Activated CD8-positive, alpha-beta memory T cell treated with anti-CD3 and anti-CD28 coated beads, Interleukin-2, amount 50 U/mL, for 48 hours (primary cell): ENCODE measurements at regions not wholly inside any gene's neighbourhood (a gene's known extent, or its start where the extent isn't known, plus 50 kb on each side); places are given as distances from the start of the nearest gene placed in this dataset.
"Not testable (repeated sequence)": the region's sequence is repeated elsewhere in the genome, so short reads cannot be mapped to it uniquely, and the experiment has no call there.

Experiments
- DNase-seq: peaks from one replicate; pipeline ENCODE4 v3.0.0-alpha.2; 2020

DNA sequence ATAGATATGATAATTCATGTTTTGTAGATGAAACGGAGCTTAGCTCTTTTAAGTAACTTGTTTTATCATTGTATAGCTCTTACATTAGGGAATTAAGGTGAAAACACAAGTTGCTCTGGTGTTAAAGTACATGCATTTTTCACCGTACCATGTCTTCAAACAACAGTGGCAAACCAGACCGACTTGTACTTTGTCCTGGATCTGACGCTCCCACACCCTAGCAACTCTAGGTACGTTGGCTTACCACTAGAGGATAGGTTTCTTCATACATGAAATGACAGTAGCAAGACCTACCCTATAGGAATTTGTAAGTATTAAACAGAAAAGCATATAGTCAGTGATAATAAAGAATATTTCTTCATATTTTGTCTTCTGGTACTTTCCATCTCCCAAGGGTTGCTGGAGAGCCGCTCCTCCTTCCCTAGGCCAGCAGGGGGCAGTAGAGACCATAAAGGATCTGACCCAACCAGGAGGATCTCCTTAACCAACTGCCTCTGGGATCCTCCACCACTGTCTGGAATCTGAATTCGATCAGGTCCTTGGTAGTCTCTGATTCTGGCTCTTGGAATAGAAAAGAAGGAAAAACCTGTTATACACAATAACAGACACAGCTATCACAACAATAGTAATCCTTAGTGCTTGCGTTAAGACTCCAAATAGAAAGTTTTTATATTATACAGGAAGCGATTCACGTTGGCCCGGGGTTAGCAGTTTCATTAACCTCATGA, 136.7 kb downstream of the CAVIN4 start:
- peak; percentile 82 for DNase-seq

DNA sequence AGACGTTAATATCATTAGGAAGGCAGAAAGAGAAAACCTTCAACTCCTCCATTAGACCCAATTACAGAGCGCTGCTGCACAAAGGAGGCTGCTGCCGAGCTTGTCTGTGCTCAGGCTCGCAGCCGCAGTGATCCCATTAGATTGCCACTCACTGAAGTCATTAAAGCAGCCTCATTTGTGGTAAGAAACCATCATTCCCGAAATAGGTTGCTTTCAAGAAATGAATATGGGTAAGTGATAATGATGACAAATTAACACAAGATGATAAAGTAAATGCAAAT, 137.2 kb downstream of the CAVIN4 start:
- DNase-seq = no peak

DNA sequence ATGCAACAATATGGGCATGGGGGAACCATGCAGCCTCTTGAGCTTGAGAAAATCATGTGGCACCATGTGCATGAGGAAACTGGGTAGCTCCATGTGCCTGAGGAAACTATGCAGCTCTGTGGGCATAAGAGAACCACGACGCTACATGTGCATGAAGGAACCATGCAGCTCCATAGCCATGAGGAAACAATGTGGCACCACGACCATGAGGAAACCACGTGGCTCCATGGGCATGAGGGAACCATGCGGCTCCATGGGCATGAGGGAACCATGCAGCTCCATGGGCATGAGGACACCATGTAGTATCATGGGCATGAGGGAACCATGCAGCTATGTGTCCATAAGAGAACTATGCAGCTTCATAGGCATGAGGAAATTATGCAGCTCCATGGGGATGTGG, 140.8 kb downstream of the CAVIN4 start:
- no peak for DNase-seq

DNA sequence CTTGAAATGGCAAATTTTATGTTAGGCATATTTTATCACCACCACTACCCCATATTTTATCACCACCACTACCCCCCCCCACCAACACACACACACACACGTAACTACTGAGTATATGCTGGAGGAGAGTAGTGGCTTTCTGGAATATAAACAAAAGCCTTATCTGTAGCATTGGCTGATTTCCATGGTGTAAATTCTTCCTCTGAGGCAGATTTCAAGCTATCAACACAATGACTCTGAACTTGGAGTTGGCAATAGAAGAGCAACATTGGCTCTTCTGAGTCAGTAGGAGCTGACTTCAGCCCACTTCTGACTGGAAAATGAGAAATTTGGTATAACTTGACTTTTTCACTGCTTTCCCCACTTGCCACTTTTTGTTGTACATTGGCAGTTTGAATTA, 143.0 kb downstream of the CAVIN4 start:
- DNase-seq = no peak

DNA sequence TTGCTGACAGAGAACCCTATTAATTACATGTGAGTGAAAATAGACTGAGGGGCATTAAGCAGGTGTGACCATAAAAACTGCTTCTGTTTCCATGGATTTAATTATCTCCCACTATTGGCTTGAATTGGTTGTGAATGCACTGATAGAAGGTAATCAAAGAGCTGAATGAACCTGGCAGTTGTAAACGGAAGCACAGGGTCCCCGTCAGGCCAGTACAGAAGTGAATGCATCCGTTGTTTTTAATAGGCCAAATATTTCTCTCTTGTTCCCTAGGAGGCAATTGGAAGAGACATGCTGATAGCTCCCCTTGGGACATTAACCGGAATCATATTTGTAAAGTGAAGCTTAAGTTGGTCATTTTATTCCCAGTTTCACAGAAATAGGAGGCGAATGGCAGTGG, 147.0 kb downstream of the CAVIN4 start:
- DNase-seq = no peak

DNA sequence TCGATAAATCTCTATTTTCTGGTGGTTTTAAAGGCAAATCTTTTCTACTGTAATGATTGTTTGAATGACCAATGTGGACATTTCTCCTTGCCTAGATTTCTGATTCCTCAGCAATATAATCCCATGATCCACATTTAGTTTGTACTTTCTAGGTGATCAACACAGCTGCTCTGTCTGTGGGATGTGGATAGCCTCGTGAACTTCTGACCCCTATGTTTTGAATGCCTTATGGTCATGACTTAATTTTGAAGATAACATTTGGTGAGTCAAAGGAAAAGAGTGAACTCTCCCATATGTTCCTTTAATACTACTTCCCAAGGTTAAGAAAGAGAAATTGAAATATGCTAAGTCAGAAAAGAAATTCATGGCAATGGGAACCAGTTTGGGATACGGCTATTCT, 147.5 kb downstream of the CAVIN4 start:
- no peak for DNase-seq

DNA sequence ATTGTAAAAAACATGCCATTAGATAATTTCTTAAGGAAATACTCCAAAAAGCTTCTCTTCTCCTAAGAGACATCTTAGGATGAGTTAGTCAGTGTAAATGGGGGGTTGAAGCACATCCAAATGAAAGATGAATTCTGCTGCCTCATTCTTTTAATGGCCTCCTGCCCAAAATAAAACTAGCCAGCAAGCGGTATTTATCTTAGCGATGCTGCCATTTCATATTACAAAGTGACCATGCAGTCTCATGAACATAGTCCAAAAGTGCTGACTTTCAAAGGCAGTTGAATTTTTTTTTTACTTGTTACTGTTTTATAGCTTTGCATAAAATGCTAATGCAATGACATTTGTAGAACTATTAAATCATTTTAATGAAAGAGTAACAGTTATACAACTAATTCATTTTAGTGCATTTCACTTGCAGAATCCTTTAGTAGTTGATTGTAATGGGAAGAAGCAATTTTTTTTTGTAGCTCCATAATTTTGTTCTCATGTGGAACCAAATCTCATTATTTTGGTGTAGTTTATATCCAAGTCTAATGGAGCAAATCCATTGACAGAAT, 151.5 kb downstream of the CAVIN4 start:
- DNase-seq = no peak

DNA sequence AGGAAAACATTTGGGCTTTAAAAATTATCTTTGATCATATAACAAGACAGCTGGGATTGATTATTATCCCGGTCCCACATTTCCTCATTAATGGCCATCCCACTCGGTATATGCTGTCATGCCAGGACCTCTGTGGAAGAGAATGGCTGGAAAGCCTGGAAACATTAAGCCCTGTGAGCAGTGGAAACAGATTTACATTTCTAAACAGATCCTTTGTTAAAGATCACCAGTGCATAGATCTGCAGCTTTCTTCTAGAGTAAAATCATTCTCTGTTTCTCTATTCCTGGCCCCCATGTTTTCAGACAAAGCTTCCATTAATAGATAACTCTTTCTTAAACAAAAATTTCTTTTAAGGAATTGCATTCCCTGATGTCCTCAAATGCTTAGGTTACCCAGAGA, 152.2 kb downstream of the CAVIN4 start:
- no peak for DNase-seq

DNA sequence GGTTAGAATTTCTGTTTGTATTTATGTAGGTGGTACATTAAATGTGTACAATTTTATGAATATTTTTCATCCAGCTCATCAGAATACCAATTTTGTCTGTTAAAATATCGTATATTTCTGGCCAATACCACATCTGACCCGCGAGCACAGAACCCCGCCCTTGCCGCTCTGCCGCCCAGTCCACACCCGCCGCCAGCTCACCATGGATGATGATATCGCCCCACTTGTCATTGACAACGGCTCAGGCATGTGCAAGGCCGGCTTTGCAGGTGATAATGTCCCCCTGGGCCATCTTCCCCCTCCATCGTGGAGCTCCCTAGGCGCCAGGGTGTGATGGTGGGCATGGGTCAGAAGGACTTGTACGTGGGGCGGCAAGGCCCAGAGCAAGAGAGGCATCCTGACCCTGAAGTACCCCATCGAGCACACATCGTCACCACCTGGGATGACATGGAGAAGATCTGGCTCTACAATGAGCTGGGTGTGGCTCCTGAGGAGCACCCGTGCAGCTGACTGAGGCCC, 153.2 kb downstream of the CAVIN4 start:
- no peak for DNase-seq

DNA sequence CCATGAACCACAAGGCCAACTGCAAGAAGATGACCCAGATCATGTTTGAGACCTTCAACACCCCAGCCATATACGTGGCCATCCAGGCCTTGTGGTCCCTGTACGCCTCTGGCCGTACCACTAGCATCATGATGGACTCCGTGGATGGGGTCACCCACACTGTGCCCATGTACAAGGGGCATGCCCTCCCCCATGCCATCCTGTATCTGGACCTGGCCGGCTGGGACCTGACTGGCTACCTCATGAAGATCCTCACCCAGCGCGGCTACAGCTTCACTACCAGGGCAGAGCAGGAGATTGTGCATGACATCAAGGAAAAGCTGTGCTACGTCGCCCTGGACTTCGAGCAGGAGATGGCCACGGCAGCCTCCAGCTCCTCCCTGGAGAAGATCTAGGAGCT, 153.7 kb downstream of the CAVIN4 start:
- no peak for DNase-seq

DNA sequence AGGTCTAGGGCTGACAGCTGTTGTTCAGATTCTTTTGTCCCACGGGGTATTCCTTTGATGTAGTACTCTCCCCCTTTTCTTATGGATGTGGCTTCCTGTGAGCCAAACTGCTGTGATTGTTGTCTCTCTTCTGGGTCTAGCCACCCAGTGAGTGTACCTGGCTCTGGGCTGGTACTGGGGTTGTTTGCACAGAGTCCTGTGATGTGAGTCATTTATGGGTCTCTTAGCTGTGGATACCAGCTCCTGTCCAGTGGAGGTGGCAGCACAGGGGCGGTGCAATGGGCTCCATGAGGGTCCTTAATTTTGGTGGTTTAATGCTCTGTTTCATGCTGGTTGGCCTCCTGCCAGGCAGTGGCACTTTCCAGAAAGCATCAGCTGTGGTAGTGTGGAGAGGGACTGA, 161.3 kb downstream of the CAVIN4 start:
- DNase-seq = no peak

DNA sequence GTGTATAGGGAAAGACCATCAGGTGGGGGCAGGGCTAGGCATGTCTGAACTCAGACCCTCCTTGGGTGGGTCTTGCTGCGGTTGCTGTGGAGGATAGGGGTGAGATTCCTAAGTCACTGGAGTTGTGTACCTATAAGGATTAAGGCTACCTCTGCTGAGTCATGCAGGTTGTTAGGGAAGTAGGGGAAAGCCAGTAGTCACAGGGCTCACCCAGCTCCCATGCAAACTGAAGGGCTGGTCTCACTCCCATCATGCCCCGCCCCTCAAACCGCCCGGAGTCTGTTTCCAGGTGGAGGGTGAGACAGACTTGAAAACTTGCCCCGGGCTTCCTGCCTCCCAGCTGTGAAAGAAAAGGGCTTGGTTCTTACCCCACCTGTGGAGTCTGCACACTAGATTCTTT, 161.8 kb downstream of the CAVIN4 start:
- DNase-seq = no peak

DNA sequence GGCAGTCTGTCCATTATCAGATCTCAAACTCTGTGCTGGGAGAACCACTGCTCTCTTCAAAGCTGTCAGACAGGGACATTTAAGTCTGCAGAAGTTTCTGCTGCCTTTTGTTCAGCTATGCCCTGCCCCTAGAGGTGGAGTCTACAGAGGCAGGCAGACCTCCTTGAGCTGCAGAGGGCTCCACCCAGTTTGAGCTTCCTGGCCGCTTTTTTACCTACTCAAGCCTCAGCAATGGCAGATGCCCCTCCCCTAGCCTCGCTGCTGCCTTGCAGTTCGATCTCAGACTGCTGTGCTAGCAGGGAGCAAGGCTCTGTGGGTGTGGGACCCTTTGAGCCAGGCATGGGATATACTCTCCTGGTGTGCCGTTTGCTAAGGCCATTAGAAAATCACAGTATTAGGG, 171.1 kb downstream of the CAVIN4 start:
- DNase-seq = not testable (repeated sequence)

DNA sequence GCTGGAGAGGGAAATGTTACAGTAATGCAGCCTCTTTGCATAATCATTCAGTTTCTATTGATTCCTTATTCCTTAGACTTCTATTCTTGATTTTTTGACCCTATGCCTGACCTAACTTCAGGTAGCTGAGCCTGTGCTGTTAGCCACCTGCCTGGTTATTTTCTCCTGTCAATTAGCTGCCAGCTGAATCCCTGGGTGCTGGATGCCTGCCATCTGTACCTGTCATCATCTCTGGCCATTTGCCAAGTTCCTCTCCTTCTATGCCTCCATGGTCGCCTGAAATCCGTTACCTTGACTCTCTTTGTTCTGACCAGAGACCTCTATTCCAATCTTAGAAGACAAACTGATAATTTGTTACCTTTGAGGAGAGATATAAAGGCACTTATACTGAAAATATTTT, 178.3 kb downstream of the CAVIN4 start:
- no peak for DNase-seq

DNA sequence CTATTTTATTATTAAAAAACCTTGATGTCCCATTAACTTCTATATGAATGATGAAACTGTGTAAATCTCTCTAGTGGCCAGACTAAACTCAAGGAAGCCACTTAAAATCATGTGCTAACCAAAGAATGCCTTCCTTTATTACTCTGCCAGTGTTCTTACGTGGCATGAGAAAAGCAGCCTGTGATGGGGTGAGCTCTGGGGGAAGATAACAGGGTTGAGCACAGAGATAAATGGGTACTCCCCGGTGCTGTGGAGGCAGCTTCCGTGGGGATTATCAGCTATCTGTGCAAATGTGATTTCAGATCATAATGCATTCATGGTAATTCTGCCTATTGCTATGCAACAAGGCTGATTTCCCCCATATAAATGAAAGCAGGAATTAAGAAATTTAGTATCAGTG, 181.3 kb downstream of the CAVIN4 start:
- no peak for DNase-seq

DNA sequence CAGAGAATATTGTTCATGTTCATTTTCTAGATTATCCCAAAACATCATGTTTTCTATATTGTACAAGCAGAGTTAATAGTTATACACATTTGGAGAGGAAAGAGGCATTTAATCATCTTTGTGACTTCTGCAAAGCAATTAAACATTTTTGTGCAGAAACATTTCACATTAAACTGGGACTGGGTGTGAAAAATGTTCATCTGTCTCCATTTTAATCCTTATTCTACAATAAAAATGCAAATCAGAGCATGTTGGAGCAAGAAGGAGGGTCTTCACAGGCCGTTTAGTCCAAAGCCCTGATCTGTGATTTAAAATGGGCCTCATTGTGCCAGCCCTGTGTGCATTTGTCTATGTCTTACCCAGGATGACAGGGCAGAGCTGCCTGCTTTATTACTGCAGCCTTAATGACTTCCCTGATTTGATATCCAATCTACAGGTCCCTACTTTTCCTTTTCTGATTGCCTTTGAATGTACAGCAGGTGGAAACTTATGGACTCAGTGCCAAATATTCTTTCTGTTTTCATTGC, 183.5 kb downstream of the CAVIN4 start:
- no peak for DNase-seq

DNA sequence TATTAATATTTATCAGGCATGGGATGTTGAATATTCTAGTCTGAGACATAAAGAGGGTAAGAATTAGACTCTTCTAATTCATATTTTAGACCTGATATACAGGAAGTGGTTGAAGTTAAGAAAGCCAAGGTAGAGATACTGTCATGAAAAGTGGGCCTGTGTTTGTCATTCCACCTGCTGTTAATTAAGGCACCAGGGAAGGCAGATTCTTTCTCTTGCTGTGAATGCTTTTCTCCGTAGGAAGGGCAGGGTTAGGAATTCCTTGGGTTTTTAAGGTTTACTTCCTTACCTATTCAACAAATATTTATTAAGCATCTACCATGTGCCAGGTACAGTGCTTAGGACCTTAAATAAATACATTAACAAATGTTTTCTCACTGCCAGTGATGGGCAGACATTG, 196.4 kb downstream of the CAVIN4 start:
- DNase-seq = no peak

DNA sequence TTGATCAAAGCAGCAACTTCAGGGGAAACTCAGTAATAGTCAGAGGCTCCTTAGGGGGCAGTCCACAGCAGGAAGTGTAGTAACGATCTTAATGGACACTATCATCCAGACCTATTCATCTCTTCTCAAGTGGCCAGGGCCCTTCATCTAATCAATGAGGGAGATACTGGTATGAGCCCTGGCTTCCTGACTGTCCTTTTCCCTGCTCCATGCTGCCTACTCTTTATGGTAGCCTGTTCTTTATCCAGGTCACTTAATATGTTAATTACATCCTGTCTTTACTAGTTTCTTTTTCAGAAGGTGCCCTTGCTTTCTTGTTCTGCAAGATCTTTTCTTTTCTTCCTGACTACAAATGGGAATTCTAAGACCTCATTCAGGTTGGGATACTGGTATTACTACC, 197.1 kb downstream of the CAVIN4 start:
- DNase-seq = no peak

DNA sequence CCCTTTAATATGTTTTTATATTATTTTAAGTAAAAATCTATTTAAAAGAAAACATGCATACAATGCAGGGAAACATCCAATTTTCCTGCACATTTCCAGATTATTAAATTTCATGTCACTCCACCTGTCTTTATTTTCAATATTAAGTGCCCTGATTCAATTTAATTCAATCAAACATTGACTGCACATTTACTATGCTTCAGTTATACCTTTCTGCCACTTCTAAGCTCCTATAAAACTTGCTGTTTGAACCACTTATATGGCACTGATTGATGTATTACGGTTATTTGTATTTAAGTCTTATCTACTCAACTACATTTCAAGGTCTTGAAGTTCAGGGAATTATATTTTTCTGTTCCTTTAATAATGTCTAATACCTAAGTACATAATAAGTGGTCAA, 198.0 kb downstream of the CAVIN4 start:
- no peak for DNase-seq

DNA sequence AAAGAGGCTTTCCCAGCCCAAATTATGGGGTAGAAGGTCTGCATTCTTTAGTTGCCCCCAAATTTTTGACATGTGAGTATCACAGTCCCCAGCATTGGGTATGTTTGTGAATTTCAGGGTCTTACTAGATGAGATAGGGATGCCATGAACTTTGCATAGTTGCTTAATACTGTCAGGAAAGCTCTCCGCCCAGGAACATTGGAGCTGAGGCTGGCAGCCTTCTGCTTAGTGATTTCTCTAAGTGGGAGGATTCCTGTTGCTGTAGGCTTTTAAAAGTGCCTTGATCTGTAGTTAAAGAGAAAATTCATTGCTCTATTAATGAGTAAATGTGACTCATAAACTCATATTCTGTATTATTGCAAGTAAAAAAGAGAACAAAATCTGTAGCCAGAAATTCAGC, 206.9 kb downstream of the CAVIN4 start:
- no peak for DNase-seq

DNA sequence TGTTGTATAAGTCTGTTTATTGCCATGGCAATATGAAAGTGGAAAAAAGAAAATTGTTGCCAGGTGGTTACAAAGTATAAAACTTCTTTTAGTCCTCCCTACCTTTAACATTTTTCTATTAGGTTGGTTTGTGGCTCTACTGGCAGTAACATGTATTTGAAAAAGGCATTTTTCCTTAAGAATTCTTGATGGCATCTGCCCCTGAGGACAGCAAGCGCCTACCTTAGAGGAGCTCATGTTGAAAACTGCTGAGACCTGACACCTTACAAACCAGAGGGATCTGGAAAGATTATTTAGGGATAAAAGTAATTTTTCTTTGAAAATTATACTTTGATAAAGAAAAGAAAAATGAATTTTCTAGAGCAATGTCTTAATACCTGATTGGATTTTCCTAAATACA, 208.1 kb downstream of the CAVIN4 start:
- no peak for DNase-seq

DNA sequence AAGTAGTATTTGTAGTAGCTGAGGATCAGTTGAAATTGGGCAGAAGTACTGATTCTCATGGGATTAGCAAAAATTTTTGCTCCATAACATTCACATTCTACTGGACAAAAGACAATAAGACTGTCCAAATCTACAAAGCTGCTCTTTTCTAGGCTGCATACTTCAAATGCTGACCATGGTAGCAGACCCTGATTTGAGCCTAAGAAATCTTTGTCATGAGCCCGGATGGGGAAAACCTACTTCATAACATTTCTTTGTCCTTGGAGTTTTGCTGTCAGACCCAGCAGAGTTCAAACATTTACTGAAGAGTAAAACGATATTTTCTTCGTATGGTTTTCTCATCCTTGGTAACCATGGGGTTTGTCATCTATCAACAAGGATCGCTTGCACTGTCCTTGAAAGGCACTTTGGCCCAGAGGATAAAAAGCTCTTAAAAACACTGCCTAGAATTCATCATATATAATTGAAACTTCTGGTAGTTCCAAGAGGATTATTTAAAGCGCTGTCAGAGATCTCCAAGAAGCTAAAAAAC, 216.9 kb downstream of the CAVIN4 start:
- DNase-seq = no peak

DNA sequence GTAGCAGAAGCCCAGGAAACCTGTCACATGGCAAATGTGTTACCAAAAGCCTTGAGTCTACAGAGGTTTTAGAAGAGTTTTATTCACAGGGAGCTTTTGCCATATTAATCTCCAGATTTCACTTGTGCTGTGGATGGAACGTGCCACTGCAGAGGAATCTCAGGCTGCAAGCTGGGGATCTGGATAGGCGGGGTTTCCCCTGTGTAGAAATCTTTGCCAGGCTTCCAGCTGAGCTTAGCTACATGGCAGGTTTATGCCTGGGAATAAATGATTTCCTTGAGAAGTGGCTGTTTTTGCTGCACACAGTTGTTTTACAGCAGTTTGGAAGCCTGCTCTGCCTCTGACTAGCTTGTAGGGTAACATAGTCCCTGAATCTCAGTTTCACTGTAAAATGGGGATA, 224.6 kb upstream of the PLPPR1 start:
- no peak for DNase-seq

DNA sequence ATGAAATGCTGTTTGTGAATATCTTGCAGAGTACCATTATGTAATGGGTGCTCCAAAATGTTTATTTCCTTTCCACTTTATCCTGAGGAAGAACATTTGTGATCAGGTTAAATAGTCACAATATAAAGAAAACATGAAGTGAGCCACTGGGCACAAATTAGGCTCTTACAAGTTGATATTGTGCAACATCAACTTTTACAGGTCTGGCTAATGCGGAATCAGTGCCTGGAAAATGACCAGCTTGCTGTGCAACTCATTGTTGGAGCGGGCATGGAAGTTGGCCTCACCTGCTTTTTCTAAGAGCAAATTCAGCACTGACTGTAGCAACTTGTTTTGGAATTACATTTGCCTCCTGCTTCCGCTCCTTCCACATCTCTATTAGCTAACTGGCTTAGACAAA, 216.9 kb upstream of the PLPPR1 start:
- no peak for DNase-seq

DNA sequence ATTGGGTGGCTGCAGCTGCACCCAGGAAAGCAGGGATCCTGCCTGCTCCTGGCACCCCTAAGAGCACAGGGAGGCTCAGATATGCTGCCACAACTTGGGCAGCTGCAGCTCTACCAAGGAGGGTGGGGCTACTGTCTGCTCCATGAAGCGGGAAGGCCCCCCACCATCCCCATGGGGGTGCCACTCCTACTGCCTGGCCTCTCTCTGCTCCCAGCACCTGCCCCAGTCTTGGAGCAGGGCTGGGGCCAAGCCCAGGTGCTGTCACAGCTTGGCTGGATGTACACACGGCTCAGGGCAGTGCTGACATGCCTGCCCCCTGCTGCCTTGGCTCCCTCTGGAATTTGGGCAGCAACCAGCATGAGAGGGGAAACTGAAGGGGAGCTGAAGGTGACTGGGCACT, 214.7 kb upstream of the PLPPR1 start:
- no peak for DNase-seq
